OCI-LY3 (cell line): ENCODE measurements at regions not wholly inside any gene's neighbourhood (a gene's known extent, or its start where the extent isn't known, plus 50 kb on each side); places are given as distances from the start of the nearest gene placed in this dataset.

Experiments
- H2AFZ ChIP-seq: fragments of 200-600, 300-600 bp; shearing (Covaris generic); 2 replicates; pipeline ENCODE4 v1.6.0; 2014; ENCODE audit warnings: antibody characterized with exemption, low read depth, low read length
- H3K27ac ChIP-seq: fragments of 200-600, 300-600 bp; sonication (generic); 2 replicates; pipeline ENCODE4 v1.5.1; 2014; ENCODE audit warnings: mild to moderate bottlenecking, low read length, moderate library complexity, mixed read lengths
- H3K27me3 ChIP-seq: fragments of 200-600, 300-600 bp; sonication (generic); 2 replicates; pipeline ENCODE4 v1.6.1; 2014; ENCODE audit warnings: low read depth, low read length, mixed read lengths
- H3K36me3 ChIP-seq: fragments of 200-600, 300-600 bp; sonication (generic); replicated peaks from 2 replicates; pipeline ENCODE3; 2014; ENCODE audit warnings: low read depth, low read length, mixed read lengths
- H3K4me1 ChIP-seq: fragments of 300-600, 200-600 bp; sonication (generic); 2 replicates; pipeline ENCODE4 v1.6.1; 2014; ENCODE audit warnings: low read length, mixed read lengths
- H3K4me2 ChIP-seq: fragments of 200-600, 300-600 bp; sonication (generic); 2 replicates; pipeline ENCODE4 v1.6.1; 2014; ENCODE audit warnings: low read length, mixed read lengths
- H3K4me3 ChIP-seq: fragments of 300-600, 200-600 bp; sonication (generic); 2 replicates; pipeline ENCODE4 v1.5.1; 2014; ENCODE audit warnings: antibody characterized with exemption, mild to moderate bottlenecking, low read length, moderate library complexity
- H3K79me2 ChIP-seq: fragments of 300-600, 200-600 bp; shearing (Covaris generic); 2 replicates; pipeline ENCODE4 v1.6.1; 2014; ENCODE audit warnings: mild to moderate bottlenecking, low read length, mixed read lengths
- H3K9ac ChIP-seq: fragments of 300-600, 200-600 bp; shearing (Covaris generic); 2 replicates; pipeline ENCODE4 v1.6.0; 2014; ENCODE audit warnings: mild to moderate bottlenecking, low read length, moderate library complexity
- H3K9me3 ChIP-seq: fragments of 200-600, 300-600 bp; shearing (Covaris generic); 2 replicates; pipeline ENCODE4 v1.6.1; 2014; ENCODE audit warnings: low read length, mixed read lengths; ENCODE audit not compliant: insufficient read depth
- H4K20me1 ChIP-seq: fragments of 200-600, 300-600 bp; sonication (generic); 2 replicates; pipeline ENCODE4 v1.6.1; 2016; ENCODE audit warnings: low read length, mixed read lengths; ENCODE audit not compliant: insufficient read depth
- CTCF ChIP-seq: fragments of 200-600, 300-600 bp; sonication (generic); IDR thresholded peaks from 2 replicates; pipeline ENCODE4 v1.5.1; 2014; ENCODE audit warnings: antibody characterized with exemption, low read length, low read depth
- EZH2phosphoT487 ChIP-seq: fragments of 200-600 bp; shearing (Covaris generic); IDR thresholded peaks from 2 replicates; pipeline ENCODE4 v1.6.1; 2018; ENCODE audit warnings: antibody characterized with exemption, mixed run types, low read depth

- no peak overlapping the region for H3K4me3 ChIP-seq
- H3K27me3 ChIP-seq, result peaks cover 42% of the 10 kb centered on the region
- no peak overlapping the region for H3K9ac ChIP-seq
- no peaks in the 10 kb centered on the region for H3K79me2 ChIP-seq
- no peaks in the 10 kb centered on the region for H3K4me1 ChIP-seq
- TF ChIP-seq EZH2phosphoT487, result no peak
- TF ChIP-seq CTCF, result no peak
- H3K27ac ChIP-seq, result no peak overlapping the region
- H4K20me1 ChIP-seq, result no peaks in the 10 kb centered on the region
- no peak overlapping the region for H3K4me2 ChIP-seq
- H3K9me3 ChIP-seq, result no peaks in the 10 kb centered on the region
- H2AFZ ChIP-seq, result no peak overlapping the region
- no peaks in the 10 kb centered on the region for H3K36me3 ChIP-seq
Measured at GRCh38 chr15:88322461-88322860, 65.9 kb upstream of the NTRK3 start.

GRCh38 chr15:88321271-88321670 lies 64.7 kb upstream of the NTRK3 start:
- Histone ChIP-seq H3K9ac (no peak overlapping the region), H2AFZ (no peak overlapping the region), H4K20me1 (no peaks in the 10 kb centered on the region), H3K9me3 (no peaks in the 10 kb centered on the region), H3K79me2 (no peaks in the 10 kb centered on the region), H3K27me3 (peaks cover 46% of the 10 kb centered on the region), H3K36me3 (no peaks in the 10 kb centered on the region), H3K4me3 (no peak overlapping the region), H3K4me2 (no peak overlapping the region), H3K4me1 (no peaks in the 10 kb centered on the region), H3K27ac (no peak overlapping the region)
- TF ChIP-seq EZH2phosphoT487 (no peak), CTCF (0 out of 2 replicates have a peak, but pooled peaks have one; percentile 4)

GRCh38 chr15:88316586-88316985 lies 60.0 kb upstream of the NTRK3 start:
- no peak overlapping the region for H3K9ac ChIP-seq
- H3K4me2 ChIP-seq, result no peak overlapping the region
- H3K9me3 ChIP-seq, result no peaks in the 10 kb centered on the region
- no peaks in the 10 kb centered on the region for H3K36me3 ChIP-seq
- TF ChIP-seq CTCF (no peak), EZH2phosphoT487 (no peak)
- H3K27me3 ChIP-seq, result peaks cover 72% of the 10 kb centered on the region
- no peaks in the 10 kb centered on the region for H4K20me1 ChIP-seq
- H3K4me1 ChIP-seq, result no peaks in the 10 kb centered on the region
- H3K27ac ChIP-seq, result no peak overlapping the region
- H3K4me3 ChIP-seq, result no peak overlapping the region
- no peak overlapping the region for H2AFZ ChIP-seq
- no peaks in the 10 kb centered on the region for H3K79me2 ChIP-seq

GRCh38 chr15:88315221-88315878 lies 58.8 kb upstream of the NTRK3 start:
- no peak overlapping the region for H3K4me2 ChIP-seq
- TF ChIP-seq EZH2phosphoT487 (no peak), CTCF (no peak)
- H3K9ac ChIP-seq, result no peak overlapping the region

More at GRCh38 chr15:88315221-88315878, 58.8 kb upstream of the NTRK3 start:
- no peaks in the 10 kb centered on the region for H3K4me1 ChIP-seq
- H3K27me3 ChIP-seq, result peaks cover 72% of the 10 kb centered on the region
- no peaks in the 10 kb centered on the region for H3K36me3 ChIP-seq
- H3K4me3 ChIP-seq, result no peak overlapping the region
- no peak overlapping the region for H2AFZ ChIP-seq
- H3K79me2 ChIP-seq, result no peaks in the 10 kb centered on the region
- H3K27ac ChIP-seq, result no peak overlapping the region
- no peaks in the 10 kb centered on the region for H3K9me3 ChIP-seq
- no peaks in the 10 kb centered on the region for H4K20me1 ChIP-seq
